SK-N-SH (cell line): ENCODE measurements at regions not wholly inside any gene's neighbourhood (a gene's known extent, or its start where the extent isn't known, plus 50 kb on each side); places are given as distances from the start of the nearest gene placed in this dataset.

Experiments
- CTCF ChIP-seq: fragments of 200-600 bp; sonication (generic); IDR thresholded peaks from 2 replicates; pipeline ENCODE4 v1.6.1; 2017; ENCODE audit warnings: antibody characterized with exemption, mild to moderate bottlenecking, moderate library complexity
- EP300 ChIP-seq, 2 experiments: IDR thresholded peaks; 2 replicates each; pipeline versions ENCODE4 v1.4.0 to v1.6.1; 2012; ENCODE audit warnings: borderline replicate concordance in 1 of 2, low read depth in 1 of 2, low read length in 1 of 2
- EZH2phosphoT487 ChIP-seq: fragments of 200-600 bp; sonication (generic); IDR thresholded peaks from 2 replicates; pipeline ENCODE4 v1.6.1; 2017; ENCODE audit warnings: low read depth, mixed run types, mild to moderate bottlenecking, antibody characterized with exemption, moderate library complexity, borderline replicate concordance
- FOXJ3 ChIP-seq: sonication (generic); formaldehyde crosslinking; IDR thresholded peaks from 2 replicates; pipeline ENCODE4 v1.5.1; 2020; ENCODE audit warnings: mild to moderate bottlenecking, missing genetic modification reagents
- GATA2 ChIP-seq: sonication (generic); formaldehyde crosslinking; IDR thresholded peaks from 2 replicates; pipeline ENCODE4 v1.5.0; 2020; ENCODE audit warnings: mild to moderate bottlenecking, missing genetic modification reagents
- JUND ChIP-seq: IDR thresholded peaks from 2 replicates; pipeline ENCODE4 v1.4.0; 2012
- MAX ChIP-seq: IDR thresholded peaks from 2 replicates; pipeline ENCODE4 v1.4.0; 2012; ENCODE audit warnings: low read depth
- RAD21 ChIP-seq: IDR thresholded peaks from 2 replicates; pipeline ENCODE4 v1.6.1; 2012; ENCODE audit warnings: mild to moderate bottlenecking, low read length
- REST ChIP-seq: IDR thresholded peaks from 2 replicates; pipeline ENCODE4 v1.6.1; 2012; ENCODE audit warnings: mild to moderate bottlenecking, low read depth, low read length, moderate library complexity
- SIN3A ChIP-seq: IDR thresholded peaks from 2 replicates; pipeline ENCODE4 v1.6.1; 2012; ENCODE audit warnings: low read depth, mild to moderate bottlenecking, low read length, moderate library complexity, borderline replicate concordance

GRCh38 chr20:41910558-41910957 is 292.4 kb upstream of the CHD6 start:
- TF ChIP-seq CTCF (no peak), FOXJ3 (CRISPR knock-in tag) (no peak), SIN3A (no peak), JUND (no peak), EP300 (IDR thresholded peaks at IDR 0.05; ENCODE audit: borderline replicate concordance in 1 of 2, low read depth in 1 of 2, low read length in 1 of 2) (no peak), GATA2 (no peak), EZH2phosphoT487 (no peak), RAD21 (no peak), MAX (no peak), REST (no peak)
